HEK293 (cell line): ENCODE measurements at regions not wholly inside any gene's neighbourhood (a gene's known extent, or its start where the extent isn't known, plus 50 kb on each side); places are given as distances from the start of the nearest gene placed in this dataset.

ENCODE experiments used
- CTCF ChIA-PET: fragments of 350-600 bp; formaldehyde crosslinking; extraction: SDS; loops from one replicate; lab custom pipeline; 2021; ENCODE audit warnings: antibody characterized with exemption; lab: Yijun Ruan, JAX
- POLR2A ChIA-PET: fragments of 300-600 bp; formaldehyde crosslinking; extraction: SDS; loops from one replicate; lab custom pipeline; 2020; ENCODE audit warnings: antibody characterized with exemption, inconsistent platforms; lab: Yijun Ruan, JAX
- H3K27ac ChIP-seq: fragments of 200-500 bp; sonication (Bioruptor generic); 2 replicates; pipeline ENCODE4 v1.5.1; 2014; ENCODE audit warnings: low read depth, low read length, control low read depth, inconsistent platforms; ENCODE audit errors: extremely low read depth
- H3K36me3 ChIP-seq, 2 experiments: fragments of 200-500 bp in 1 of 2; sonication (Bioruptor generic) in 1 of 2; 1 replicate in 1 of 2; 2 replicates in 1 of 2; pipeline ENCODE4 v1.5.1; 2014 to 2017; ENCODE audit warnings: inconsistent platforms in 2 of 2, low read length in 2 of 2; ENCODE audit not compliant: control insufficient read depth in 2 of 2, insufficient read depth in 1 of 2
- H3K4me1 ChIP-seq: fragments of 200-500 bp; sonication (Bioruptor generic); 2 replicates; pipeline ENCODE4 v1.5.1; 2014; ENCODE audit warnings: mild to moderate bottlenecking, low read length, inconsistent platforms; ENCODE audit not compliant: control insufficient read depth, insufficient read depth
- H3K4me3 ChIP-seq: 2 replicates; pipeline ENCODE4 v1.5.1; 2011; ENCODE audit warnings: low read depth, mild to moderate bottlenecking, control low read depth, low read length, moderate library complexity
- H3K9me3 ChIP-seq: fragments of 200-500 bp; sonication (Bioruptor generic); 2 replicates; pipeline ENCODE4 v1.5.1; 2014; ENCODE audit warnings: low read depth, low read length, inconsistent platforms; ENCODE audit not compliant: control insufficient read depth, insufficient read depth
- EGR2 ChIP-seq: fragments of 450-650 bp; formaldehyde crosslinking; IDR thresholded peaks from 2 replicates; pipeline ENCODE4 v1.5.1; 2016; ENCODE audit warnings: low read depth, missing biosample characterization, missing genetic modification characterization
- GLIS1 ChIP-seq: fragments of 450-650 bp; formaldehyde crosslinking; IDR thresholded peaks from 2 replicates; pipeline ENCODE4 v1.5.1; 2016; ENCODE audit warnings: missing biosample characterization, missing genetic modification characterization
- KLF1 ChIP-seq: fragments of 450-650 bp; formaldehyde crosslinking; IDR thresholded peaks from 2 replicates; pipeline ENCODE4 v1.5.1; 2016; ENCODE audit warnings: missing biosample characterization, missing genetic modification characterization
- WT1 ChIP-seq: fragments of 450-650 bp; formaldehyde crosslinking; IDR thresholded peaks from 2 replicates; pipeline ENCODE4 v1.5.1; 2016; ENCODE audit warnings: missing biosample characterization, missing genetic modification characterization
- ZFP3 ChIP-seq: fragments of 450-650 bp; formaldehyde crosslinking; IDR thresholded peaks from 2 replicates; pipeline ENCODE4 v1.5.1; 2016; ENCODE audit warnings: low read depth, missing biosample characterization, missing genetic modification characterization
- ZNF146 ChIP-seq: fragments of 450-650 bp; formaldehyde crosslinking; IDR thresholded peaks from 2 replicates; pipeline ENCODE4 v1.5.1; 2016; ENCODE audit warnings: missing biosample characterization, missing genetic modification characterization
- ZNF202 ChIP-seq: fragments of 450-650 bp; formaldehyde crosslinking; IDR thresholded peaks from 2 replicates; pipeline ENCODE4 v1.5.1; 2016; ENCODE audit warnings: missing biosample characterization, missing genetic modification characterization, borderline replicate concordance
- ZNF211 ChIP-seq: fragments of 450-650 bp; formaldehyde crosslinking; IDR thresholded peaks from 2 replicates; pipeline ENCODE4 v1.5.1; 2016; ENCODE audit warnings: low read depth, missing biosample characterization, missing genetic modification characterization
- ZNF223 ChIP-seq: fragments of 450-650 bp; formaldehyde crosslinking; IDR thresholded peaks from 2 replicates; pipeline ENCODE4 v1.5.1; 2016; ENCODE audit warnings: missing biosample characterization, missing genetic modification characterization
- ZNF626 ChIP-seq: fragments of 450-650 bp; sonication (Bioruptor Pico); formaldehyde crosslinking; IDR thresholded peaks from 2 replicates; pipeline ENCODE4 v1.5.1; 2018; ENCODE audit warnings: missing biosample characterization, missing genetic modification characterization, inconsistent platforms
- ZNF654 ChIP-seq: fragments of 450-650 bp; formaldehyde crosslinking; IDR thresholded peaks from 2 replicates; pipeline ENCODE4 v1.5.1; 2016; ENCODE audit warnings: low read depth, missing biosample characterization, missing genetic modification characterization
- ZNF785 ChIP-seq: fragments of 450-650 bp; formaldehyde crosslinking; IDR thresholded peaks from 2 replicates; pipeline ENCODE4 v1.5.1; 2016; ENCODE audit warnings: missing biosample characterization, missing genetic modification characterization
- TF ChIP-seq, protein P1 (sequence below): fragments of 450-650 bp; formaldehyde crosslinking; IDR thresholded peaks from 2 replicates; pipeline ENCODE4; 2016; ENCODE audit warnings: missing biosample characterization, missing genetic modification characterization
- TF ChIP-seq, protein P2 (sequence below): fragments of 450-650 bp; formaldehyde crosslinking; IDR thresholded peaks from 2 replicates; pipeline ENCODE4 v1.5.1; 2016; ENCODE audit warnings: missing biosample characterization, missing genetic modification characterization
- TF ChIP-seq, protein P3 (sequence below): fragments of 450-650 bp; formaldehyde crosslinking; IDR thresholded peaks from 2 replicates; pipeline ENCODE4 v1.5.1; 2016; ENCODE audit warnings: missing biosample characterization, missing genetic modification characterization
- TF ChIP-seq, protein P4 (sequence below): sonication (generic); formaldehyde crosslinking; IDR thresholded peaks from 2 replicates; pipeline ENCODE4 v1.8.1; 2022; ENCODE audit warnings: mild to moderate bottlenecking, moderate library complexity, missing genetic modification reagents
- TF ChIP-seq, protein P5 (sequence below): fragments of 450-650 bp; formaldehyde crosslinking; IDR thresholded peaks from 2 replicates; pipeline ENCODE4 v1.5.1; 2016; ENCODE audit warnings: missing biosample characterization, missing genetic modification characterization

DNA sequence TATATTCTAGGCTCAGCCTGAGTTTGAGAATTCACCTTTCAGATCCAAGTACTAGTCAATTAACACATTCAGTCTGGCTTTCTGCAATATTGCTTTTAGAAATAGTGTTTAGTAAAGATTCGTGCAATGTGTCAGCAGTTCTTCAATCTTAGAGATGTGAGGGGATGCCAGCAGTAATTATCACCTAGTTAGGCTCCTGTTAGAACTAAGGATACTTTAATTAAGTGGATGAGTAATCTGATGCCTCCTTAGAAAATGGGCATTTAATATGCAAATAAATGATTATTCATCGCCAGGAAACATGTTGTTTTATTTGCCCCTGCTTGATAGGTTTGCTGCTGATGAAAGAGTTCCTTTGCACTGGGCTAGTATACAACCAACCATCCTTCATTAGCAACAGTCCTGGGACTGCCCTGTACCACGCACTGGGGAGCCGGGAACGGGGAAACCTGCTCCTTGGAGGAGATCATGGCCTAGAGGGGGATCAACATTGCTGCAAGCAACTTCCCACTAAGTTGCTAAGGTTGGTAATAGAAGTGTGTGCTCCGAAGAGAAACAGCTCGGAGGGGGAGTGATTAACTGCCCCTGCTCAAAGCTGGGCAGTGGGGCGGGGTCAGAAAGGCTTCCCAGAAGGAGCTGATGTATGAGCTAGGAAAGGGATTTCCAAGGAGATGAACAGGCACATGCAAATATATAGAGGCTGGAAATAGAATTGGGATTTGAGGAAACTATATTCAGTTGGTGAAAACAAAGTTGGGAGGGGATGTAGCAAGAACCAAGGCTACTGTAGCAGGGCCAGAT, 231.8 kb downstream of the DRD1 start:
- Histone ChIP-seq H3K4me1 (0 out of 2 replicates have a peak, but pooled peaks cover 2% of the 10 kb centered on the region), H3K9me3 (no peaks in the 10 kb centered on the region), H3K4me3 (no peak overlapping the region), H3K36me3 (no peaks in the 10 kb centered on the region), H3K27ac (no peak overlapping the region)
- CTCF ChIA-PET = no interaction called here
- no peak for TF ChIP-seq ZNF202
- TF ChIP-seq WT1 (tag by site-specific recombination) = no peak
- no peak for TF ChIP-seq ZNF654 (tag by site-specific recombination)
- TF ChIP-seq, protein P1, sequence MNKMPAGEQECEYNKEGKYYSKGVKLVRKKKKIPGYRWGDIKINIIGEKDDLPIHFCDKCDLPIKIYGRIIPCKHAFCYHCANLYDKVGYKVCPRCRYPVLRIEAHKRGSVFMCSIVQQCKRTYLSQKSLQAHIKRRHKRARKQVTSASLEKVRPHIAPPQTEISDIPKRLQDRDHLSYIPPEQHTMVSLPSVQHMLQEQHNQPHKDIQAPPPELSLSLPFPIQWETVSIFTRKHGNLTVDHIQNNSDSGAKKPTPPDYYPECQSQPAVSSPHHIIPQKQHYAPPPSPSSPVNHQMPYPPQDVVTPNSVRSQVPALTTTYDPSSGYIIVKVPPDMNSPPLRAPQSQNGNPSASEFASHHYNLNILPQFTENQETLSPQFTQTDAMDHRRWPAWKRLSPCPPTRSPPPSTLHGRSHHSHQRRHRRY (tag by site-specific recombination) = no peak
- TF ChIP-seq, protein P2, sequence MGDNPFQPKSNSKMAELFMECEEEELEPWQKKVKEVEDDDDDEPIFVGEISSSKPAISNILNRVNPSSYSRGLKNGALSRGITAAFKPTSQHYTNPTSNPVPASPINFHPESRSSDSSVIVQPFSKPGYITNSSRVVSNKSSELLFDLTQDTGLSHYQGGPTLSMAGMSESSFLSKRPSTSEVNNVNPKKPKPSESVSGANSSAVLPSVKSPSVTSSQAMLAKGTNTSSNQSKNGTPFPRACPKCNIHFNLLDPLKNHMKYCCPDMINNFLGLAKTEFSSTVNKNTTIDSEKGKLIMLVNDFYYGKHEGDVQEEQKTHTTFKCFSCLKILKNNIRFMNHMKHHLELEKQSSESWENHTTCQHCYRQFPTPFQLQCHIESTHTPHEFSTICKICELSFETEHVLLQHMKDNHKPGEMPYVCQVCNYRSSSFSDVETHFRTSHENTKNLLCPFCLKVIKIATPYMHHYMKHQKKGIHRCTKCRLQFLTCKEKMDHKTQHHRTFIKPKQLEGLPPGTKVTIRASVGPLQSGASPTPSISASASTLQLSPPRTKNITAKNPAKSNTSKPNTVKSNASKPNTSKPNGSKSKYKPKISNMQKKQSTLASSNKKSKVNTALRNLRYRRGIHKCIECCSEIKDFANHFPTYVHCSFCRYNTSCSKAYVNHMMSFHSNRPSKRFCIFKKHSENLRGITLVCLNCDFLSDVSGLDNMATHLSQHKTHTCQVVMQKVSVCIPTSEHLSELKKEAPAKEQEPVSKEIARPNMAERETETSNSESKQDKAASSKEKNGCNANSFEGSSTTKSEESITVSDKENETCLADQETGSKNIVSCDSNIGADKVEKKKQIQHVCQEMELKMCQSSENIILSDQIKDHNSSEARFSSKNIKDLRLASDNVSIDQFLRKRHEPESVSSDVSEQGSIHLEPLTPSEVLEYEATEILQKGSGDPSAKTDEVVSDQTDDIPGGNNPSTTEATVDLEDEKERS (tag by site-specific recombination) = no peak
- no peak for TF ChIP-seq ZNF626 (tag by site-specific recombination)
- no peak for TF ChIP-seq KLF1 (tag by site-specific recombination)
- POLR2A ChIA-PET = no interaction called here

DNA sequence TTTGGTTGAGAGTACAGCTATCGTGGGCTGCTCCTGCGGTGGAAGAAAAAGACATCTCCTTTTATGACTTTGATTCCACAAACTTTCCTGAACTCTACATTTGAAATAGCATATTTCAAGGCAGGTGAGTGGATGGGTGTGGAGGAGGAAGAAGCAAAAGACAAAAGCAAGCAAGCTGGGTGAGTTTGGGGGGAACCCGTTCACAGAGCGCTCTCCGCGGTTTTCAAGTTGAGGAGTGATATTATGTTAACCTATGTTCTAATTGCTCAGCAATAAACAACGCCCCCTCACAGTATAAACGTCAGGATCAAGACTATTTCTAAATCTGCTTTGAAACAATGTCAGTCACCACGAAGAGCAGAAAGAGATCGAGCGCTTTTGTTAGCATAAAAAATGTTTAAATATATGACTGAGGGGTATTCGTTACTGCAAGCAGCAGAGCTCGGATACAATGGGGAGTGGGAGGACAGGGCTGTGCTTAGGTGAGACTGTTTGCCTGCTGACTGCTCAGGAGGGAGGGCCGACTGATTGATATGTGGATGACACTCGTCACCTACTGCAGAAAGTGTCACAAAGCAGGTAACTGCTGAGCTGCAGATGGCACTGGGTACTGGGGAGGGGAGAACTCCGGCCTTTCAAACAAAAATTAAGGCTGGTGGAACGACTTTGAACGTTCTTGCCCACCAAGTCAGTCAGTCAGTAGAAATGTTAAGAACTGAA, 236.5 kb downstream of the DRD1 start:
- Histone ChIP-seq H3K36me3 (no peaks in the 10 kb centered on the region), H3K9me3 (no peaks in the 10 kb centered on the region), H3K4me1 (0 out of 2 replicates have a peak, but pooled peaks cover 2% of the 10 kb centered on the region), H3K4me3 (no peak overlapping the region), H3K27ac (no peak overlapping the region)
- CTCF ChIA-PET = interaction anchor here (0.6 to 1.4 kb wide), 2 partner anchors 174 to 257 kb away, joined by 3 to 5 read pairs; no protein-coding TSS in a partner anchor
- no peak for TF ChIP-seq GLIS1 (tag by site-specific recombination)
- TF ChIP-seq, protein P3, sequence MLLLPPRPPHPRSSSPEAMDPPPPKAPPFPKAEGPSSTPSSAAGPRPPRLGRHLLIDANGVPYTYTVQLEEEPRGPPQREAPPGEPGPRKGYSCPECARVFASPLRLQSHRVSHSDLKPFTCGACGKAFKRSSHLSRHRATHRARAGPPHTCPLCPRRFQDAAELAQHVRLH (tag by site-specific recombination) = no peak
- TF ChIP-seq, protein P4, sequence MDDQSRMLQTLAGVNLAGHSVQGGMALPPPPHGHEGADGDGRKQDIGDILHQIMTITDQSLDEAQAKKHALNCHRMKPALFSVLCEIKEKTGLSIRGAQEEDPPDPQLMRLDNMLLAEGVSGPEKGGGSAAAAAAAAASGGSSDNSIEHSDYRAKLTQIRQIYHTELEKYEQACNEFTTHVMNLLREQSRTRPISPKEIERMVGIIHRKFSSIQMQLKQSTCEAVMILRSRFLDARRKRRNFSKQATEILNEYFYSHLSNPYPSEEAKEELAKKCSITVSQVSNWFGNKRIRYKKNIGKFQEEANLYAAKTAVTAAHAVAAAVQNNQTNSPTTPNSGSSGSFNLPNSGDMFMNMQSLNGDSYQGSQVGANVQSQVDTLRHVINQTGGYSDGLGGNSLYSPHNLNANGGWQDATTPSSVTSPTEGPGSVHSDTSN (CRISPR knock-in tag) = no peak
- TF ChIP-seq ZNF211 = no peak
- TF ChIP-seq ZNF146 (tag by site-specific recombination) = no peak
- TF ChIP-seq, protein P5, sequence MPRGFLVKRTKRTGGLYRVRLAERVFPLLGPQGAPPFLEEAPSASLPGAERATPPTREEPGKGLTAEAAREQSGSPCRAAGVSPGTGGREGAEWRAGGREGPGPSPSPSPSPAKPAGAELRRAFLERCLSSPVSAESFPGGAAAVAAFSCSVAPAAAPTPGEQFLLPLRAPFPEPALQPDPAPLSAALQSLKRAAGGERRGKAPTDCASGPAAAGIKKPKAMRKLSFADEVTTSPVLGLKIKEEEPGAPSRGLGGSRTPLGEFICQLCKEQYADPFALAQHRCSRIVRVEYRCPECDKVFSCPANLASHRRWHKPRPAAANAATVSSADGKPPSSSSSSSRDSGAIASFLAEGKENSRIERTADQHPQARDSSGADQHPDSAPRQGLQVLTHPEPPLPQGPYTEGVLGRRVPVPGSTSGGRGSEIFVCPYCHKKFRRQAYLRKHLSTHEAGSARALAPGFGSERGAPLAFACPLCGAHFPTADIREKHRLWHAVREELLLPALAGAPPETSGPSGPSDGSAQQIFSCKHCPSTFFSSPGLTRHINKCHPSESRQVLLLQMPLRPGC (tag by site-specific recombination) = no peak
- TF ChIP-seq ZFP3 (tag by site-specific recombination) = no peak
- TF ChIP-seq ZNF785 = no peak
- no peak for TF ChIP-seq EGR2 (tag by site-specific recombination)
- TF ChIP-seq ZNF223 (tag by site-specific recombination) = no peak
- POLR2A ChIA-PET = no interaction called here
